Gastrocnemius medialis (tissue), 4 donors: ENCODE measurements at regions not wholly inside any gene's neighbourhood (a gene's known extent, or its start where the extent isn't known, plus 50 kb on each side); places are given as distances from the start of the nearest gene placed in this dataset.

Experiments used
- CTCF ChIP-seq, 5 experiments: fragments of 450-650 bp in 3 of 5; fragments of 200-600 bp in 2 of 5; sonication (generic) in 2 of 5; IDR thresholded peaks in 4 of 5; conservative IDR thresholded peaks in 1 of 5; 1 replicate in 4 of 5; 2 replicates in 1 of 5; pipeline ENCODE4 v1.5.1; 2016 to 2019; ENCODE audit warnings: antibody characterized with exemption in 5 of 5, mild to moderate bottlenecking in 3 of 5, moderate library complexity in 3 of 5
- POLR2A ChIP-seq, 2 donors: fragments of 450-650 bp; IDR thresholded peaks; one replicate each; pipeline ENCODE4 v1.6.1; 2017; ENCODE audit warnings: antibody characterized with exemption in 2 of 2, mild to moderate bottlenecking in 2 of 2, moderate library complexity in 2 of 2

DNA sequence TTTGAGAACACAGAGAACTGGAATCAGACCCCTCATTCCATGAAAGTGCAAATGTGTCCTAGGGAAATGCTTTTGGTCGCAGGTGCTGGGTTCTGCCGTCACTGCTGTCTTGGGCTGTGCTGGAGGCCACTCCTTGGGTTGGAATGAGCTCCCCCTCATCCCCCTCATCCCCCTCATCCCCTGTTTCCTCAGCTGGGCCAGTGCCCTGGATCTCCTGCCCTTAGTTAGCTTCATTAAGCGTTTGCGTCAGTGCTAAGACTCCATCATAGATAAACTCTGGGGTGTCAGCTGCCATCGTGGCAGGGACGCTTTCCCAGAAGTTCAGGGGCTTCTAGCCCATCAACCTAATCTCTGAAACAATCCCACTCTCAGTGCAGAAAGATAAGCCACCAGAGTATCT is 97.1 kb upstream of the ZNF516 start:
- TF ChIP-seq POLR2A (IDR thresholded peaks at IDR 0.05) (no peak), CTCF (IDR thresholded peaks at IDR 0.05 in 4 of 5, conservative IDR thresholded peaks at IDR 0.05 in 1 of 5) (no peak)
